Ovary (tissue), 3 donors: ENCODE measurements at regions not wholly inside any gene's neighbourhood (a gene's known extent, or its start where the extent isn't known, plus 50 kb on each side); places are given as distances from the start of the nearest gene placed in this dataset.

ENCODE experiments used
- CTCF ChIP-seq, 3 donors: fragments of 450-650 bp in 2 of 3; fragments of 200-600 bp in 1 of 3; IDR thresholded peaks; one replicate each; pipeline versions ENCODE4 v1.5.1 to v1.8.0; 2016 to 2022; ENCODE audit warnings: antibody characterized with exemption in 3 of 3, mild to moderate bottlenecking in 1 of 3
- POLR2A ChIP-seq: fragments of 450-650 bp; IDR thresholded peaks from one replicate; pipeline ENCODE4 v1.6.1; 2017; ENCODE audit warnings: antibody characterized with exemption, mild to moderate bottlenecking, moderate library complexity
- donor health status: DM: no; HTN: no; CAD: no.

DNA sequence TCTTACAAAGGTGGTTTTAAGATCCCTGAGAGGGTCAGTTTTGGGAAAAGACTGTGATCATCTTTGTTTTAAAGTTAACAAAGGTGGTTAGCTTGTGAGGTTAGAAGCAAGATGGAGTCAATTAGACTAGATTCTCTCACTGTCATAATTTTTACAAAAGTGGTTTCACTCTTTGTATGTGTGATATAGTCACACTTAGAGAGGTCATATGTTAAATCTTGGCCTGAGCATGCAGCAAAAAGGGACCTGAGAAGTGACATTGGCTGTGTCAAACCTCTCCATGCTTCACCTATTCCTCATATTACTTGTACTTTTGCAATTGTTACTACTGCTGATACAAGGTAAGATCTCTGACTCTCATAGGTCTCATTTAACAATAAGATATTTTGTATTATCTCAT lies 368.0 kb downstream of the TBC1D32 start:
- no peak for TF ChIP-seq CTCF (IDR thresholded peaks at IDR 0.05)
- TF ChIP-seq POLR2A: no peak
